Small intestine (tissue), 7 donors: ENCODE measurements at regions not wholly inside any gene's neighbourhood (a gene's known extent, or its start where the extent isn't known, plus 50 kb on each side); places are given as distances from the start of the nearest gene placed in this dataset.

Experiments used
- DNase-seq, 2 donors: peaks; one replicate each; pipeline versions ENCODE4 v3.0.0 to v3.0.0-alpha.2; 2013
- FAIRE-seq: peaks from 2 replicates; lab custom pipeline; 2012; peaks lifted over from hg19 to GRCh38; lab: Jason Lieb, UNC
- H3K27ac ChIP-seq, 3 donors: one replicate each; pipeline ENCODE4 v1.5.1; 2013; ENCODE audit warnings: low read length in 2 of 3, mild to moderate bottlenecking in 2 of 3, control low read depth in 1 of 3, inconsistent platforms in 1 of 3, low read depth in 1 of 3, moderate library complexity in 1 of 3
- H3K27me3 ChIP-seq, 3 donors: one replicate each; pipeline ENCODE4 v1.6.1; 2013; ENCODE audit warnings: low read length in 3 of 3, inconsistent platforms in 1 of 3; ENCODE audit not compliant: control insufficient read depth in 3 of 3, insufficient read depth in 3 of 3
- H3K36me3 ChIP-seq, 3 donors: one replicate each; pipeline ENCODE4 v1.6.1; 2013; ENCODE audit warnings: low read length in 3 of 3, inconsistent platforms in 1 of 3, low read depth in 1 of 3, mild to moderate bottlenecking in 1 of 3, moderate library complexity in 1 of 3; ENCODE audit not compliant: control insufficient read depth in 3 of 3, insufficient read depth in 2 of 3
- H3K4me1 ChIP-seq, 3 donors: one replicate each; pipeline ENCODE4 v1.6.1; 2013; ENCODE audit warnings: low read length in 2 of 3, inconsistent platforms in 1 of 3, low read depth in 1 of 3, mild to moderate bottlenecking in 1 of 3, moderate library complexity in 1 of 3; ENCODE audit not compliant: control insufficient read depth in 3 of 3, insufficient read depth in 2 of 3
- H3K4me3 ChIP-seq, 3 donors: one replicate each; pipeline ENCODE4 v1.5.1; 2013; ENCODE audit warnings: low read length in 3 of 3, control low read depth in 1 of 3, inconsistent platforms in 1 of 3, low read depth in 1 of 3, mild to moderate bottlenecking in 1 of 3, moderate library complexity in 1 of 3
- H3K9me3 ChIP-seq, 2 donors: one replicate each; pipeline ENCODE4 v1.6.1; 2013; ENCODE audit warnings: low read depth in 1 of 2, low read length in 1 of 2; ENCODE audit not compliant: control insufficient read depth in 2 of 2, insufficient read depth in 1 of 2
- WGBS, 3 donors: extraction: QIAGEN DNeasy Blood & Tissue Kit; methylation state at CpG; one replicate each; pipeline ENCODE4 v1.1.7; 2013; 5-methylcytosine and 5-hydroxymethylcytosine counted together
- donor health status: healthy with polysubstance abuse.
- donor health status: control.
- donor health status: control.
- donor health status: Bipolar disorder and iron deficiency.
- donor health status: healthy.

GRCh38 chr4:14267373-14268060, 640.0 kb upstream of the BOD1L1 start:
- DNase-seq: no peak
- WGBS, 3 donors: 75 to 87% (median 87%) methylated on average over 9 of the region's 9 CpGs
- Histone ChIP-seq H3K4me3 (no peak overlapping the region), H3K36me3 (no peaks in the 10 kb centered on the region), H3K4me1 (no peaks in the 10 kb centered on the region), H3K27ac (no peak overlapping the region), H3K27me3 (no peaks in the 10 kb centered on the region), H3K9me3 (no peaks in the 10 kb centered on the region)
- no peak for FAIRE-seq

GRCh38 chr4:14269824-14270223, 642.3 kb upstream of the BOD1L1 start:
- Histone ChIP-seq H3K4me3 (no peak overlapping the region), H3K9me3 (no peaks in the 10 kb centered on the region), H3K4me1 (no peaks in the 10 kb centered on the region), H3K36me3 (no peaks in the 10 kb centered on the region), H3K27me3 (no peaks in the 10 kb centered on the region), H3K27ac (no peak overlapping the region)
- DNase-seq (peak in 1 of 2 donors; percentile 8), FAIRE-seq (no peak)
- WGBS, 3 donors: 45 to 54% (median 46%) methylated on average over 3 of the region's 3 CpGs

GRCh38 chr4:14272206-14272605, 644.7 kb upstream of the BOD1L1 start:
- H3K27ac ChIP-seq: no peak overlapping the region
- H3K4me1 ChIP-seq: no peaks in the 10 kb centered on the region
- FAIRE-seq (no peak), DNase-seq (no peak)
- H3K9me3 ChIP-seq: no peaks in the 10 kb centered on the region
- no peak overlapping the region for H3K4me3 ChIP-seq
- no peaks in the 10 kb centered on the region for H3K36me3 ChIP-seq
- no peaks in the 10 kb centered on the region for H3K27me3 ChIP-seq
- WGBS, 3 donors: 47 to 63% (median 51%) methylated on average over 1 of the region's 1 CpG

GRCh38 chr4:14277505-14277904, 650.0 kb upstream of the BOD1L1 start:
- Histone ChIP-seq H3K27me3 (no peaks in the 10 kb centered on the region), H3K4me1 (no peaks in the 10 kb centered on the region), H3K27ac (no peak overlapping the region), H3K4me3 (no peak overlapping the region), H3K9me3 (no peaks in the 10 kb centered on the region), H3K36me3 (no peaks in the 10 kb centered on the region)
- DNase-seq: no peak
- WGBS, 3 donors: 64 to 76% (median 65%) methylated on average over 4 of the region's 4 CpGs
- no peak for FAIRE-seq

- H3K27me3 ChIP-seq: no peaks in the 10 kb centered on the region
- 77 to 90% (median 82%) methylated on average over 1 of the region's 1 CpG for WGBS, 3 donors
- no peak for FAIRE-seq
- no peaks in the 10 kb centered on the region for H3K9me3 ChIP-seq
- no peak overlapping the region for H3K4me3 ChIP-seq
- H3K36me3 ChIP-seq: no peaks in the 10 kb centered on the region
- H3K4me1 ChIP-seq: no peaks in the 10 kb centered on the region
- no peak overlapping the region for H3K27ac ChIP-seq
- DNase-seq: no peak
Measured at GRCh38 chr4:14280567-14280966, 653.0 kb upstream of the BOD1L1 start.

GRCh38 chr4:14284578-14284977, 657.1 kb upstream of the BOD1L1 start:
- H3K36me3 ChIP-seq: no peaks in the 10 kb centered on the region

GRCh38 chr4:14289708-14290107, 662.2 kb upstream of the BOD1L1 start:
- no peak for FAIRE-seq
- Histone ChIP-seq H3K27me3 (no peaks in the 10 kb centered on the region), H3K4me3 (no peak overlapping the region), H3K4me1 (no peaks in the 10 kb centered on the region), H3K36me3 (no peaks in the 10 kb centered on the region), H3K9me3 (no peaks in the 10 kb centered on the region), H3K27ac (no peak overlapping the region)
- DNase-seq: no peak
- WGBS, 3 donors: 83 to 92% (median 83%) methylated on average over 1 of the region's 1 CpG

More at GRCh38 chr4:14284578-14284977, 657.1 kb upstream of the BOD1L1 start:
- H3K27me3 ChIP-seq: no peaks in the 10 kb centered on the region
- no peak for FAIRE-seq
- no peaks in the 10 kb centered on the region for H3K9me3 ChIP-seq
- no peaks in the 10 kb centered on the region for H3K4me1 ChIP-seq
- DNase-seq: no peak
- H3K27ac ChIP-seq: no peak overlapping the region
- H3K4me3 ChIP-seq: no peak overlapping the region

- Histone ChIP-seq H3K9me3 (no peaks in the 10 kb centered on the region), H3K4me3 (no peak overlapping the region), H3K36me3 (no peaks in the 10 kb centered on the region), H3K27me3 (no peaks in the 10 kb centered on the region), H3K27ac (no peak overlapping the region), H3K4me1 (no peaks in the 10 kb centered on the region)
- WGBS, 3 donors: 84 to 94% (median 89%) methylated on average over 3 of the region's 3 CpGs
- DNase-seq: no peak
- no peak for FAIRE-seq
Measured at GRCh38 chr4:14293582-14293981, 666.1 kb upstream of the BOD1L1 start.

- 46 to 62% (median 51%) methylated on average over 2 of the region's 2 CpGs for WGBS, 3 donors
- no peak for DNase-seq
- Histone ChIP-seq H3K4me3 (no peak overlapping the region), H3K4me1 (no peaks in the 10 kb centered on the region), H3K27ac (no peak overlapping the region), H3K27me3 (no peaks in the 10 kb centered on the region), H3K36me3 (no peaks in the 10 kb centered on the region), H3K9me3 (no peaks in the 10 kb centered on the region)
- no peak for FAIRE-seq
Measured at GRCh38 chr4:14294611-14295010, 667.1 kb upstream of the BOD1L1 start.
